GM23248 (cell line): ENCODE measurements at regions not wholly inside any gene's neighbourhood (a gene's known extent, or its start where the extent isn't known, plus 50 kb on each side); places are given as distances from the start of the nearest gene placed in this dataset.

Source experiments
- EZH2 ChIP-seq: fragments of 200-600 bp; sonication (generic); IDR thresholded peaks from 2 replicates; pipeline ENCODE4 v1.6.1; 2018; ENCODE audit warnings: antibody characterized with exemption, mild to moderate bottlenecking; ENCODE audit not compliant: insufficient read depth, poor library complexity, severe bottlenecking
- EZH2phosphoT487 ChIP-seq: fragments of 200-600 bp; sonication (generic); IDR thresholded peaks from 2 replicates; pipeline ENCODE4 v1.6.1; 2018; ENCODE audit warnings: antibody characterized with exemption, moderate library complexity, mild to moderate bottlenecking, low read depth; ENCODE audit not compliant: insufficient read depth

DNA sequence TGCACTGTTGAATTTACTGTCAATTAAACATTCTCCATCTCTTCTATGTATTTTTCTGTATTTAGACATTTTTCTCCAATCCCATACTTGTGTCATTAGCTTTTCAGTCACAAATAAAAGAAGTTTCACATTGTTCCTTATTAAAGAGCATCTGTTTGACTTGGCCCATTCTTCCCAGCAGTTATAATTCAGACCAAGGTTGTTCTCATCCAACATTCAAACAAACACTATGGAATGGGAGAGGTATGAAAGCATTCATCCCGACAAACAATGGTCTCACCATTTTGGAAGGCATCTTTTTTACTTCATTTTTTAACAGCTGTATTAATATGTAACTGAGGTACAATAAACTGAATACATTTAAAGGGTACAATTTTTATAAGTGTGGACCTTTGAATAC lies 208.8 kb upstream of the MAF start:
- no peak for TF ChIP-seq EZH2
- TF ChIP-seq EZH2phosphoT487, result no peak
